ENCODE measurements at regions not wholly inside any gene's neighbourhood (a gene's known extent, or its start where the extent isn't known, plus 50 kb on each side); places are given as distances from the start of the nearest gene placed in this dataset.

DNA sequence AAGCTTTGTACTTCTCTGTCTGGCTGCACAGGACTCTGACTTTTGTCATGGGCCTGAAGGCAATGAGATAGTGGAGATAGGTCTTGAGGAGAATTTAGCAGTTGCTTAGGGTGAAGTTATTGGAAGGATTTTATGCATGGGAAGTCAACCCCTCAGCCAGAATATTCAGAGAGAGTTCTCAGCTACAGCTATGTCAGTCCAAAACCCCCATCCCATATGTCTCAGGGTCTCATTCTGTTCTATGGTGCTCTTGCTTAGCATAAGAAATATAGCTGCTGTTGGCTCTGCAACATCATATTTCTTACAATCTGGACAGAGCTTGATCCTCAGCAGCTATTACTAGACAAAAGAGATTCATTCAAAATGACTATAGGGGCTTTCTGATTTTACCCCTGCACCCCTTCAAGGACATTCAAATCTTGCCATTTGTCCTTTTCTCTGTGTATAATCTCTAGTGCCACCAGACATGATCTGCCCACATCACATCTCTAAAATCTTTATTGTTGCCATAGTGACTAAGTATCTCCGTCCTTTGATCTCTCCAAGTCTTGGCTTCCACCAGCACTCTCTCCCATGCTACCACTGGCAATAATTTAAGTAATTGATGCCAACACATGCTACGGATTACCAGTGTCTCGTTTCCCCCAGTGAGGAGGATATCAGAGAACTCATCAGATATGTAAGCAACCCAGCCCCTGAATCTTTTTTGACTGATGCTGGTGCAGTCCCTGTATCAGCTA lies 327.1 kb upstream of the ISX start:
- no peak overlapping the region for H3K27ac ChIP-seq
- no peak for TF ChIP-seq POLR2A (IDR thresholded peaks at IDR 0.05)
- TF ChIP-seq, protein P1, sequence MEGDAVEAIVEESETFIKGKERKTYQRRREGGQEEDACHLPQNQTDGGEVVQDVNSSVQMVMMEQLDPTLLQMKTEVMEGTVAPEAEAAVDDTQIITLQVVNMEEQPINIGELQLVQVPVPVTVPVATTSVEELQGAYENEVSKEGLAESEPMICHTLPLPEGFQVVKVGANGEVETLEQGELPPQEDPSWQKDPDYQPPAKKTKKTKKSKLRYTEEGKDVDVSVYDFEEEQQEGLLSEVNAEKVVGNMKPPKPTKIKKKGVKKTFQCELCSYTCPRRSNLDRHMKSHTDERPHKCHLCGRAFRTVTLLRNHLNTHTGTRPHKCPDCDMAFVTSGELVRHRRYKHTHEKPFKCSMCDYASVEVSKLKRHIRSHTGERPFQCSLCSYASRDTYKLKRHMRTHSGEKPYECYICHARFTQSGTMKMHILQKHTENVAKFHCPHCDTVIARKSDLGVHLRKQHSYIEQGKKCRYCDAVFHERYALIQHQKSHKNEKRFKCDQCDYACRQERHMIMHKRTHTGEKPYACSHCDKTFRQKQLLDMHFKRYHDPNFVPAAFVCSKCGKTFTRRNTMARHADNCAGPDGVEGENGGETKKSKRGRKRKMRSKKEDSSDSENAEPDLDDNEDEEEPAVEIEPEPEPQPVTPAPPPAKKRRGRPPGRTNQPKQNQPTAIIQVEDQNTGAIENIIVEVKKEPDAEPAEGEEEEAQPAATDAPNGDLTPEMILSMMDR (IDR thresholded peaks at IDR 0.05) = no peak
- no peak overlapping the region for H3K4me3 ChIP-seq (replicated peaks in 1 of 3)
- H3K36me3 ChIP-seq = no peaks in the 10 kb centered on the region
- intact Hi-C loops (cut with DNase I) = no loop called here
- 64 to 76% methylated on average over 3 of the region's 3 CpGs for WGBS, 2 donors
- H3K4me1 ChIP-seq = no peaks in the 10 kb centered on the region
- no peaks in the 10 kb centered on the region for H3K9me3 ChIP-seq
- no peaks in the 10 kb centered on the region for H3K27me3 ChIP-seq
- no peak for DNase-seq

DNA sequence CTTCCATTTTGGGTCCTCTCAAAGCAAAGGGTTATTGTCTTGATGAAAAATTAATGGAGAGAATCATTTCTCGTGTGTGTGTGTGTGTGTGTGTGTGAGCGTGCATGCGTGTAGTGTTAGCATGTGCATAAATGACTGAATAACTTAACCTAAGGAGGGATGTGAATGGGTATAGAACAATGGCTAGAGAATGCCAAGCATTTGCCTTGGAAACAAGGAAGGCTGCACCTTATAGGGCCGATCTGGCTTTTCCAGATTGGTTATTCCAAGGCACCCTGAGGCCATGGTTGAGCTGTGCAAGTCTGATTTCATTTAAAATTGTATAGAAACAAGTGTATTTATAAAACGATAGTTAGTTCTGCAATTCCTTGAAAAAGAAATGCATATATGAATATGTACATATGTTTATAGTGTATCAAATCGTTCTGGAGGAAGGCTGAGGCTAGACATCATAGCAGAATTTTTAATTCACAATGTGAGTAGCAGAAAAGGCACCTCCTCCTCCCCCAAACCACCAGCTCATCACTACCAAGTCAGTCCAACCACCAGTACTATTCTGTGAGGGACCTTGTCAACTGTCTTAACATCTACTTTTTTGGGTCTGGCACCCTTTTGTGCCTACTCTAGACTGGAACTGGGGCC lies 322.7 kb upstream of the ISX start:
- no peaks in the 10 kb centered on the region for H3K4me1 ChIP-seq
- no peaks in the 10 kb centered on the region for H3K27me3 ChIP-seq
- no peaks in the 10 kb centered on the region for H3K9me3 ChIP-seq
- no peaks in the 10 kb centered on the region for H3K36me3 ChIP-seq
- TF ChIP-seq, protein P1 (IDR thresholded peaks at IDR 0.05) = no peak
- TF ChIP-seq POLR2A (IDR thresholded peaks at IDR 0.05) = no peak
- intact Hi-C loops (cut with DNase I) = no loop called here
- WGBS, 2 donors = 79 to 81% methylated on average over 6 of the region's 6 CpGs
- no peak overlapping the region for H3K4me3 ChIP-seq (replicated peaks in 1 of 3)
- no peak overlapping the region for H3K27ac ChIP-seq
- no peak for DNase-seq

DNA sequence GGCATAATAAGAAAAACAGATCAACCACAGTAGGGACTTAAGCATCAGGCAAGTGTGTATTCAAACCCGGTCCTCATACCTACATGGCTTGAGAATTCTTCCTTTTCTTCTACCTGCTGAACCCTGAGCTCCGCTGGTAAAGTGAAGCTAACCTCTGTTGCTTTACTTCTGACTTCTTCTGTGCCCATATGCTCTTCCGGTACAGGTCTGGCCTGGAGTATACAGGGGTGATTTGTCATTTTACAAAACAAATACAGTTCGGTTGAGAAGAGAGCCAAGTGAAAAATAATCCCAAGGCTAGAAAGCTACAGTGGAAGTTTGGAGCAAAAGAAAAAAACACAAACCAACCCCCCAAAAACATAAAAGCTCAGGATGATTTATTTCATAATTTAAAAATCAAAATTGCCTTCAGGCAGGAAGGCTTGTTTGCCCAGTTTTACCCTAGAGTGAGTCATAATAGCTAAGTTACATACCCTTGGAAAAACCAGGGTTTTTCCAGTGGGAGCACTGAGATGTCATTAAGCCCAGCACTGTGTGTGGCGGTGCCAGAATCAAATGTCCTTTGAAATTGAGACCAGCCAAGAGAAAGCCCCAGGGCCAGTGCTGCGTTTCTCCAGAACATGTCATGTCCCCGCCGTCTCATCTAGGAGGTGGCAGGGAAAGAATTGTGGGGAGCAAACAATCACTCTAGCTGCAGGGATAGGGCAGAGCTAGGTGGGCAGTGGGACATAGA lies 305.5 kb upstream of the ISX start:
- Histone ChIP-seq H3K27me3 (no peaks in the 10 kb centered on the region), H3K36me3 (no peaks in the 10 kb centered on the region), H3K9me3 (no peaks in the 10 kb centered on the region), H3K4me1 (no peaks in the 10 kb centered on the region), H3K4me3 (replicated peaks in 1 of 3) (no peak overlapping the region), H3K27ac (no peak overlapping the region)
- intact Hi-C loops (cut with DNase I) = no loop called here
- TF ChIP-seq POLR2A (IDR thresholded peaks at IDR 0.05) = no peak
- TF ChIP-seq, protein P1 (IDR thresholded peaks at IDR 0.05) = no peak
- 66 to 74% methylated on average over 8 of the region's 8 CpGs for WGBS, 2 donors
- no peak for DNase-seq

DNA sequence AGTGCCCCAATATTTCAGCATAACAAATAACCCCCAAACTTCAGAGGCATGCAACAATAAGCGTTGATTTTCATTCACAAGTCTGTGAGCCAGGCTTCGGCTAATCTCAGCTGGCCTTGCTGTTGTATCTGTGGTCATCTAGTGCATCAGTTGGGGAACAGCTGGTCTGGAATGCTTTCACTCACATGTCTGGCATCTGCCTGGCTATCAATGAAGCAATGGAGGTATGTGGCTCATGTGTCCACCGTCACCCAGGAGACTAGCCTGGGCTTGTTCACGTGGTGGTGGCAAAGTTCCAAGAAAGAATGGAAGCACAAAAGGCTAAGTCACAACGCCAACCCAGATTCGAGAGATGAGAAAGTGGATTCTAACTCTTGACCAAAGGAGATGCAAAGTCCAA lies 304.8 kb upstream of the ISX start:
- intact Hi-C loops (cut with DNase I) = no loop called here

More for the DNA sequence above, 304.8 kb upstream of the ISX start:
- DNase-seq = no peak
- Histone ChIP-seq H3K9me3 (no peaks in the 10 kb centered on the region), H3K4me3 (replicated peaks in 1 of 3) (no peak overlapping the region), H3K27ac (no peak overlapping the region), H3K27me3 (no peaks in the 10 kb centered on the region), H3K4me1 (no peaks in the 10 kb centered on the region), H3K36me3 (no peaks in the 10 kb centered on the region)
- TF ChIP-seq, protein P1 (IDR thresholded peaks at IDR 0.05) = no peak
- TF ChIP-seq POLR2A (IDR thresholded peaks at IDR 0.05) = no peak
- WGBS, 2 donors = 65 to 76% methylated on average over 6 of the region's 6 CpGs

Data from thyroid gland (tissue), 4 donors.